Stomach (tissue), 4 donors: ENCODE measurements at regions not wholly inside any gene's neighbourhood (a gene's known extent, or its start where the extent isn't known, plus 50 kb on each side); places are given as distances from the start of the nearest gene placed in this dataset.

Experiments used
- EP300 ChIP-seq: sonication (generic); formaldehyde crosslinking; IDR thresholded peaks from one replicate; pipeline ENCODE4 v1.6.1; 2017; ENCODE audit warnings: antibody characterized with exemption
- POLR2A ChIP-seq, 4 donors: fragments of 450-650 bp; IDR thresholded peaks; one replicate each; pipeline ENCODE4 v1.6.1; 2016; ENCODE audit warnings: antibody characterized with exemption in 4 of 4, control low read depth in 2 of 4, mild to moderate bottlenecking in 1 of 4, moderate library complexity in 1 of 4
- POLR2AphosphoS5 ChIP-seq, 3 donors: sonication (generic); formaldehyde crosslinking; IDR thresholded peaks; one replicate each; pipeline ENCODE4 v1.6.1; 2016; ENCODE audit warnings: antibody characterized with exemption in 3 of 3
- TF ChIP-seq, protein P1 (sequence below), 7 experiments: fragments of 450-650 bp in 4 of 7; fragments of 200-600 bp in 3 of 7; sonication (generic) in 3 of 7; IDR thresholded peaks; one replicate each; pipeline ENCODE4 v1.5.1; 2016 to 2019; ENCODE audit warnings: antibody characterized with exemption in 7 of 7, control low read depth in 2 of 7, mild to moderate bottlenecking in 1 of 7

DNA sequence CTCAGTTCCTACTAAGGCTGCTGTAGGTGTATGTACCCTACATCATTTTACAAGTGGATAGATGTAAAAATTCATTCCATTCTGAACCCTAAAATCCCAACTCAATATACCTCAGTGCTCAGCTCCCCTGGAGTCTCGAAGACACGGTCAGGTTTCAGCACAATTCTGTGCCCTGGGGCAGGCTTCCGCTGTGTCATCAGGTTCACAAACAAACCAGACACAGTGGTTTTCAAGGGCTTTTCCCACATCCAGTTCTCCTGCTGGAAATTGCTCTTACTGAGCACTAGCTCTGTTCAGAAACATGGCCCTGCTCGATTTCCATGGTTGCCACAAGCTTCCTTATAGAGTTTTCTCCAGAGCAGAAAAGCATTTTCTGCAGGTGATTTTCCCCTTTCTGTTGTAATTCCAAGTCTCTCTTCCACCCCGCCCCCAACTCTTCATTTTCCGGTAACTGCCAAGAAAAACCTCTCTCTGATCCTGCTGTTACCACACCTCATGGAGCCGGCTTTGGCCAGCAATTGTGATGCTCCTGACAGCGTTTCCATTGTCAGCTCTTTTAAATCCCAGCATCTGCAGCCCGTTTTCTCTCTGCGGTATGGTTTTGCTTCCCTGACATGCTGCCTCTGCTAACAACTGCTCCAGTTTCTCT is 483.0 kb upstream of the CCDC196 start:
- TF ChIP-seq, protein P1, sequence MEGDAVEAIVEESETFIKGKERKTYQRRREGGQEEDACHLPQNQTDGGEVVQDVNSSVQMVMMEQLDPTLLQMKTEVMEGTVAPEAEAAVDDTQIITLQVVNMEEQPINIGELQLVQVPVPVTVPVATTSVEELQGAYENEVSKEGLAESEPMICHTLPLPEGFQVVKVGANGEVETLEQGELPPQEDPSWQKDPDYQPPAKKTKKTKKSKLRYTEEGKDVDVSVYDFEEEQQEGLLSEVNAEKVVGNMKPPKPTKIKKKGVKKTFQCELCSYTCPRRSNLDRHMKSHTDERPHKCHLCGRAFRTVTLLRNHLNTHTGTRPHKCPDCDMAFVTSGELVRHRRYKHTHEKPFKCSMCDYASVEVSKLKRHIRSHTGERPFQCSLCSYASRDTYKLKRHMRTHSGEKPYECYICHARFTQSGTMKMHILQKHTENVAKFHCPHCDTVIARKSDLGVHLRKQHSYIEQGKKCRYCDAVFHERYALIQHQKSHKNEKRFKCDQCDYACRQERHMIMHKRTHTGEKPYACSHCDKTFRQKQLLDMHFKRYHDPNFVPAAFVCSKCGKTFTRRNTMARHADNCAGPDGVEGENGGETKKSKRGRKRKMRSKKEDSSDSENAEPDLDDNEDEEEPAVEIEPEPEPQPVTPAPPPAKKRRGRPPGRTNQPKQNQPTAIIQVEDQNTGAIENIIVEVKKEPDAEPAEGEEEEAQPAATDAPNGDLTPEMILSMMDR (IDR thresholded peaks at IDR 0.05): no peak
- TF ChIP-seq POLR2A (IDR thresholded peaks at IDR 0.05): no peak
- TF ChIP-seq POLR2AphosphoS5 (IDR thresholded peaks at IDR 0.05): no peak
- TF ChIP-seq EP300: no peak
